H1 (cell line): ENCODE measurements at regions not wholly inside any gene's neighbourhood (a gene's known extent, or its start where the extent isn't known, plus 50 kb on each side); places are given as distances from the start of the nearest gene placed in this dataset.

Source experiments
- CTCF ChIA-PET: fragments of 300-600 bp; sonication (Branson Sonifier 250); formaldehyde crosslinking; loops from one replicate; lab custom pipeline; 2021; ENCODE audit not compliant: partially characterized antibody; lab: Charles Lee
- POLR2A ChIA-PET: fragments of 300-600 bp; sonication (Branson Sonifier 250); formaldehyde crosslinking; loops from one replicate; lab custom pipeline; 2021; ENCODE audit warnings: inconsistent platforms; ENCODE audit not compliant: partially characterized antibody; lab: Charles Lee
- DNase-seq, 2 experiments: peaks; one replicate each; pipeline versions ENCODE4 v3.0.0 to v3.0.0-alpha.2; 2010 to 2022; ENCODE audit warnings: low spot score in 2 of 2, low read depth in 1 of 2, mixed read lengths in 1 of 2
- FAIRE-seq: peaks from 2 replicates; lab custom pipeline; 2011; peaks lifted over from hg19 to GRCh38; lab: Jason Lieb, UNC
- H2AFZ ChIP-seq: 2 replicates; pipeline ENCODE4 v1.8.1; 2012; ENCODE audit warnings: low read length, inconsistent platforms
- H2AK5ac ChIP-seq: 2 replicates; pipeline ENCODE4 v1.6.1; 2013; ENCODE audit warnings: low read depth, low read length
- H2BK120ac ChIP-seq: replicated peaks from 2 replicates; pipeline ENCODE3; 2013; ENCODE audit warnings: low read depth, low read length, inconsistent platforms
- H2BK12ac ChIP-seq: 2 replicates; pipeline ENCODE4 v1.6.1; 2013; ENCODE audit warnings: low read depth, low read length
- H2BK15ac ChIP-seq: 2 replicates; pipeline ENCODE4 v1.6.1; 2013; ENCODE audit warnings: low read length
- H2BK20ac ChIP-seq: 2 replicates; pipeline ENCODE4 v1.6.1; 2013; ENCODE audit warnings: low read length
- H2BK5ac ChIP-seq: 2 replicates; pipeline ENCODE4 v1.6.1; 2013; ENCODE audit warnings: low read depth, low read length
- H3K14ac ChIP-seq: 2 replicates; pipeline ENCODE4 v1.6.1; 2013; ENCODE audit warnings: inconsistent platforms; ENCODE audit not compliant: insufficient read length
- H3K18ac ChIP-seq: 2 replicates; pipeline ENCODE4 v1.6.1; 2013; ENCODE audit warnings: low read length; ENCODE audit errors: extremely low read depth
- H3K23ac ChIP-seq: 2 replicates; pipeline ENCODE4 v1.6.1; 2013; ENCODE audit warnings: inconsistent platforms; ENCODE audit not compliant: insufficient read length
- H3K23me2 ChIP-seq: 2 replicates; pipeline ENCODE4 v1.6.1; 2013; ENCODE audit warnings: low read depth, low read length
- H3K27ac ChIP-seq: 2 replicates; pipeline ENCODE4 v1.6.1; 2011; ENCODE audit warnings: low read depth, low read length, inconsistent platforms
- H3K27me3 ChIP-seq, 4 experiments: replicated peaks in 1 of 4; 1 replicate in 1 of 4; 2 replicates in 3 of 4; pipeline versions ENCODE4 v1.6.1 to v1.8.1; 2011 to 2013; ENCODE audit warnings: low read length in 3 of 4, mild to moderate bottlenecking in 3 of 4, inconsistent platforms in 2 of 4, mixed read lengths in 2 of 4, moderate library complexity in 1 of 4; ENCODE audit not compliant: control insufficient read depth in 3 of 4, insufficient read depth in 3 of 4; ENCODE audit errors: extremely low read depth in 1 of 4
- H3K36me3 ChIP-seq, 4 experiments: 2 replicates each; pipeline versions ENCODE4 v1.6.1 to v1.8.1; 2011 to 2013; ENCODE audit warnings: mild to moderate bottlenecking in 4 of 4, low read length in 3 of 4, moderate library complexity in 2 of 4, control low read depth in 1 of 4, inconsistent platforms in 1 of 4; ENCODE audit not compliant: insufficient read depth in 4 of 4, control insufficient read depth in 2 of 4
- H3K4ac ChIP-seq: replicated peaks from 2 replicates; pipeline ENCODE3; 2013; ENCODE audit warnings: low read length, low read depth, mixed read lengths, inconsistent platforms; ENCODE audit not compliant: insufficient read length
- H3K4me1 ChIP-seq, 4 experiments: replicated peaks in 1 of 4; 1 replicate in 1 of 4; 2 replicates in 3 of 4; pipeline versions ENCODE4 v1.6.1 to v1.8.1; 2011 to 2013; ENCODE audit warnings: low read length in 3 of 4, inconsistent platforms in 2 of 4, mixed read lengths in 1 of 4; ENCODE audit not compliant: insufficient read depth in 4 of 4, control insufficient read depth in 3 of 4
- H3K4me2 ChIP-seq, 2 experiments: 2 replicates each; pipeline versions ENCODE4 v1.6.1 to v1.8.1; 2011 to 2013; ENCODE audit warnings: low read depth in 2 of 2, low read length in 2 of 2, control low read depth in 1 of 2, inconsistent platforms in 1 of 2, mild to moderate bottlenecking in 1 of 2; ENCODE audit not compliant: insufficient read depth in 1 of 2
- H3K4me3 ChIP-seq, 4 experiments: fragments of 200-600, 300-600 bp in 1 of 4; sonication (generic), shearing (Covaris generic), sonication (Bioruptor Twin) in 1 of 4; 2 replicates each; pipeline versions ENCODE4 v1.5.1 to v1.8.1; 2011 to 2016; ENCODE audit warnings: low read length in 4 of 4, low read depth in 3 of 4, control low read depth in 2 of 4, inconsistent platforms in 2 of 4, mild to moderate bottlenecking in 2 of 4, mixed read lengths in 1 of 4, moderate library complexity in 1 of 4; ENCODE audit not compliant: insufficient read depth in 2 of 4; ENCODE audit errors: extremely low read depth in 1 of 4
- H3K56ac ChIP-seq: replicated peaks from 2 replicates; pipeline ENCODE3; 2013; ENCODE audit warnings: low read depth, mild to moderate bottlenecking, mixed read lengths, low read length, inconsistent platforms; ENCODE audit not compliant: insufficient read length
- H3K79me1 ChIP-seq: 2 replicates; pipeline ENCODE4 v1.6.1; 2013; ENCODE audit warnings: low read depth, low read length, control low read depth
- H3K79me2 ChIP-seq, 2 experiments: 2 replicates each; pipeline versions ENCODE4 v1.6.1 to v1.8.1; 2012 to 2013; ENCODE audit warnings: low read length in 2 of 2, mild to moderate bottlenecking in 2 of 2, inconsistent platforms in 1 of 2; ENCODE audit not compliant: insufficient read depth in 2 of 2, control insufficient read depth in 1 of 2
- H3K9ac ChIP-seq, 4 experiments: replicated peaks in 1 of 4; 1 replicate in 1 of 4; 2 replicates in 3 of 4; pipeline versions ENCODE4 v1.6.1 to v1.8.1; 2011 to 2013; ENCODE audit warnings: low read depth in 3 of 4, low read length in 3 of 4, control low read depth in 2 of 4, mild to moderate bottlenecking in 2 of 4, moderate library complexity in 2 of 4, inconsistent platforms in 1 of 4; ENCODE audit errors: extremely low read depth in 1 of 4
- H3K9me3 ChIP-seq, 2 experiments: 2 replicates each; pipeline versions ENCODE4 v1.6.1 to v1.8.1; 2012 to 2013; ENCODE audit warnings: mild to moderate bottlenecking in 2 of 2, moderate library complexity in 2 of 2, control low read depth in 1 of 2, inconsistent platforms in 1 of 2, low read depth in 1 of 2, low read length in 1 of 2, mixed read lengths in 1 of 2; ENCODE audit not compliant: insufficient read depth in 2 of 2
- H4K20me1 ChIP-seq, 2 experiments: replicated peaks in 1 of 2; 2 replicates each; pipeline versions ENCODE3 to v1.8.1; 2011 to 2013; ENCODE audit warnings: inconsistent platforms in 2 of 2, low read length in 2 of 2, mild to moderate bottlenecking in 1 of 2; ENCODE audit not compliant: insufficient read depth in 2 of 2, control insufficient read depth in 1 of 2
- H4K5ac ChIP-seq: 2 replicates; pipeline ENCODE4 v1.6.1; 2013; ENCODE audit warnings: low read length, low read depth, mixed read lengths, inconsistent platforms; ENCODE audit not compliant: insufficient read length
- H4K8ac ChIP-seq: 2 replicates; pipeline ENCODE4 v1.8.0; 2013; ENCODE audit warnings: mild to moderate bottlenecking, moderate library complexity, low read length, inconsistent platforms; ENCODE audit not compliant: insufficient read depth; ENCODE audit errors: extremely low read depth
- H4K91ac ChIP-seq: replicated peaks from 2 replicates; pipeline ENCODE3; 2013; ENCODE audit warnings: low read length, mixed read lengths, inconsistent platforms; ENCODE audit not compliant: insufficient read length
- E2F6 ChIP-seq: IDR thresholded peaks from 2 replicates; pipeline ENCODE4 v1.6.1; 2012; ENCODE audit warnings: inconsistent platforms
- GABPA ChIP-seq: IDR thresholded peaks from 2 replicates; pipeline ENCODE4 v1.6.1; 2011; ENCODE audit warnings: mild to moderate bottlenecking, low read length, moderate library complexity, borderline replicate concordance; ENCODE audit not compliant: insufficient read depth
- KDM1A ChIP-seq: fragments of 200-600, 300-600 bp; sonication (generic); IDR thresholded peaks from 2 replicates; pipeline ENCODE4 v1.7.1; 2016; ENCODE audit warnings: mild to moderate bottlenecking, low read length, borderline replicate concordance
- RNF2 ChIP-seq: fragments of 200-900, 300-1000 bp; sonication (generic); IDR thresholded peaks from 2 replicates; pipeline ENCODE4 v1.7.1; 2016; ENCODE audit warnings: borderline replicate concordance, low read depth, mild to moderate bottlenecking, antibody characterized with exemption, low read length; ENCODE audit not compliant: poor library complexity, severe bottlenecking; ENCODE audit errors: missing control alignments
- USF2 ChIP-seq: IDR thresholded peaks from 2 replicates; pipeline ENCODE4 v1.6.1; 2011; ENCODE audit warnings: low read length, improper control_type of control experiment
- WGBS, 2 experiments: shearing (Covaris generic) in 1 of 2; methylation state at CpG; one replicate each; pipeline versions ENCODE4 v1.1.6 to v1.1.7; 2013 to 2015; ENCODE audit warnings: low lambda C conversion rate in 2 of 2, mixed read lengths in 2 of 2, inconsistent platforms in 1 of 2, low coverage in 1 of 2, missing lambda C conversion rate in 1 of 2; ENCODE audit not compliant: insufficient replicate concordance in 2 of 2, insufficient coverage in 1 of 2, insufficient read length in 1 of 2; ENCODE audit errors: extremely low coverage in 1 of 2, missing lambda C conversion rate in 1 of 2; 5-methylcytosine and 5-hydroxymethylcytosine counted together

- no peaks in the 10 kb centered on the region for H3K23me2 ChIP-seq
- H3K14ac ChIP-seq, result no peak overlapping the region
- H3K79me1 ChIP-seq, result no peaks in the 10 kb centered on the region
- H3K27me3 ChIP-seq, result no peaks in the 10 kb centered on the region
- no peak overlapping the region for H4K91ac ChIP-seq
- no peak overlapping the region for H2BK12ac ChIP-seq
- no peak overlapping the region for H3K4me2 ChIP-seq
- H2AFZ ChIP-seq, result no peak overlapping the region
- no peak overlapping the region for H2BK5ac ChIP-seq
- H3K23ac ChIP-seq, result no peak overlapping the region
- H4K8ac ChIP-seq, result no peak overlapping the region
- no peak overlapping the region for H3K56ac ChIP-seq
- no peak overlapping the region for H3K4ac ChIP-seq
- FAIRE-seq (no peak), DNase-seq (no peak)
- H3K18ac ChIP-seq, result no peak overlapping the region
- no peaks in the 10 kb centered on the region for H3K9me3 ChIP-seq
- H3K9ac ChIP-seq, result no peak overlapping the region
- no peaks in the 10 kb centered on the region for H3K4me1 ChIP-seq
- no peak overlapping the region for H2BK20ac ChIP-seq
- no peaks in the 10 kb centered on the region for H4K20me1 ChIP-seq
- H3K27ac ChIP-seq, result no peak overlapping the region
- no peak overlapping the region for H2BK15ac ChIP-seq
- H3K79me2 ChIP-seq, result no peaks in the 10 kb centered on the region
- H3K4me3 ChIP-seq, result no peak overlapping the region
- ChIA-PET CTCF (interaction anchor here (1.0 to 1.1 kb wide), 2 partner anchors 9 to 14 kb away, joined by 3 to 5 read pairs; no protein-coding TSS in a partner anchor), POLR2A (no interaction called here)
- H2BK120ac ChIP-seq, result no peak overlapping the region
- no peak overlapping the region for H2AK5ac ChIP-seq
- no peaks in the 10 kb centered on the region for H3K36me3 ChIP-seq
- 84% methylated on average over 2 of the region's 2 CpGs; no CpG with 5 or more reads in 1 of the 2 experiments for WGBS, 2 experiments
- no peak overlapping the region for H4K5ac ChIP-seq
- TF ChIP-seq E2F6 (no peak), KDM1A (no peak), RNF2 (no peak), USF2 (no peak), GABPA (no peak)
Observed at GRCh38 chr15:85993116-85993515, 86.6 kb upstream of the AGBL1 start.
